B cell (primary cell): ENCODE measurements at regions not wholly inside any gene's neighbourhood (a gene's known extent, or its start where the extent isn't known, plus 50 kb on each side); places are given as distances from the start of the nearest gene placed in this dataset.

Experiments used
- ATAC-seq: fragments of 200-7000 bp; cut with Tn5 transposase; one replicate; pipeline ENCODE4 v1.10.0; 2021; ENCODE audit warnings: low read depth, mild to moderate bottlenecking, moderate number of reproducible peaks, moderate library complexity
- CTCF ChIA-PET: fragments of 350-600 bp; sonication (Branson Sonifier 250); formaldehyde crosslinking; loops from one replicate; lab custom pipeline; 2021; ENCODE audit warnings: antibody characterized with exemption, inconsistent platforms; lab: Charles Lee
- POLR2A ChIA-PET: fragments of 350-600 bp; sonication (Branson Sonifier 250); formaldehyde crosslinking; loops from one replicate; lab custom pipeline; 2021; ENCODE audit warnings: antibody characterized with exemption; lab: Charles Lee
- DNase-seq: peaks from one replicate; pipeline ENCODE4 v3.0.0; 2013
- H2AFZ ChIP-seq: 2 replicates; pipeline ENCODE4 v1.6.1; 2012; ENCODE audit warnings: mild to moderate bottlenecking, low read depth, low read length; ENCODE audit not compliant: insufficient read depth, poor library complexity, severe bottlenecking
- H3K27ac ChIP-seq, 2 donors: 1 replicate in 1 of 2; 2 replicates in 1 of 2; pipeline ENCODE4 v1.5.1; 2012 to 2013; ENCODE audit warnings: low read length in 2 of 2, mild to moderate bottlenecking in 2 of 2, moderate library complexity in 1 of 2
- H3K27me3 ChIP-seq, 4 experiments: fragments of 200-600 bp in 1 of 4; sonication (generic) in 1 of 4; replicated peaks in 1 of 4; 1 replicate in 2 of 4; 2 replicates in 2 of 4; pipeline versions ENCODE4 v1.6.1 to v1.7.0; 2013 to 2016; ENCODE audit warnings: low read length in 3 of 4, mild to moderate bottlenecking in 2 of 4, mixed read lengths in 1 of 4, moderate library complexity in 1 of 4; ENCODE audit not compliant: insufficient read depth in 4 of 4, control insufficient read depth in 3 of 4; ENCODE audit errors: control extremely low read depth in 1 of 4
- H3K36me3 ChIP-seq, 2 experiments: replicated peaks in 1 of 2; 1 replicate in 1 of 2; 2 replicates in 1 of 2; pipeline versions ENCODE4 v1.6.1 to v1.7.1; 2013; ENCODE audit warnings: low read length in 1 of 2; ENCODE audit not compliant: insufficient read depth in 2 of 2, control insufficient read depth in 1 of 2; ENCODE audit errors: control extremely low read depth in 1 of 2, extremely low read depth in 1 of 2
- H3K4me1 ChIP-seq, 2 donors: fragments of 200-600 bp in 1 of 2; sonication (generic) in 1 of 2; 1 replicate in 1 of 2; 2 replicates in 1 of 2; pipeline versions ENCODE4 v1.5.1 to v1.6.1; 2013 to 2017; ENCODE audit warnings: low read length in 2 of 2; ENCODE audit not compliant: control insufficient read depth in 2 of 2, insufficient read depth in 2 of 2
- H3K4me2 ChIP-seq: replicated peaks from 2 replicates; pipeline ENCODE3; 2012; ENCODE audit warnings: mild to moderate bottlenecking, low read depth, low read length; ENCODE audit not compliant: poor library complexity, severe bottlenecking
- H3K4me3 ChIP-seq, 5 experiments: fragments of 200-600 bp in 1 of 5; sonication (generic) in 1 of 5; 1 replicate in 3 of 5; 2 replicates in 2 of 5; pipeline versions ENCODE4 v1.5.1 to v1.7.0; 2011 to 2016; ENCODE audit warnings: low read length in 4 of 5, mild to moderate bottlenecking in 4 of 5, low read depth in 2 of 5, control low read depth in 1 of 5, moderate library complexity in 1 of 5; ENCODE audit not compliant: insufficient read depth in 1 of 5; ENCODE audit errors: control extremely low read depth in 1 of 5, extremely low read depth in 1 of 5
- H3K79me2 ChIP-seq: fragments of 200-600 bp; sonication (generic); one replicate; pipeline ENCODE4 v1.6.0; 2016; ENCODE audit warnings: low read length; ENCODE audit not compliant: control insufficient read depth, insufficient read depth
- H3K9ac ChIP-seq: fragments of 200-600 bp; sonication (generic); 2 replicates; pipeline ENCODE4 v1.6.1; 2017; ENCODE audit warnings: mild to moderate bottlenecking, low read length, moderate library complexity
- H3K9me3 ChIP-seq, 3 donors: one replicate each; pipeline versions ENCODE4 v1.6.1 to v1.7.1; 2013; ENCODE audit warnings: low read length in 2 of 3; ENCODE audit not compliant: control insufficient read depth in 2 of 3, insufficient read depth in 1 of 3; ENCODE audit errors: control extremely low read depth in 1 of 3
- H4K20me1 ChIP-seq: 2 replicates; pipeline ENCODE4 v1.6.0; 2012; ENCODE audit warnings: mild to moderate bottlenecking, low read length; ENCODE audit not compliant: insufficient read depth, control insufficient read depth, poor library complexity, severe bottlenecking
- H3K27ac Mint-ChIP-seq: one replicate; pipeline ENCODE4 v1.8.0; 2021; ENCODE audit warnings: mixed read lengths
- H3K27me3 Mint-ChIP-seq: one replicate; pipeline ENCODE4 v1.8.0; 2021; ENCODE audit warnings: mixed read lengths
- H3K4me1 Mint-ChIP-seq: one replicate; pipeline ENCODE4 v1.8.0; 2021; ENCODE audit warnings: mixed read lengths
- H3K4me3 Mint-ChIP-seq: one replicate; pipeline ENCODE4 v1.8.0; 2021; ENCODE audit warnings: mixed read lengths
- H3K9me3 Mint-ChIP-seq: one replicate; pipeline ENCODE4 v1.8.0; 2022; ENCODE audit warnings: mixed read lengths; ENCODE audit not compliant: insufficient read depth
- CTCF ChIP-seq: fragments of 200-600 bp; IDR thresholded peaks from one replicate; pipeline ENCODE4 v1.8.0; 2022; ENCODE audit warnings: antibody characterized with exemption, mild to moderate bottlenecking
- EZH2 ChIP-seq: IDR thresholded peaks from 2 replicates; pipeline ENCODE4 v1.6.1; 2012; ENCODE audit warnings: borderline replicate concordance, low read depth, mild to moderate bottlenecking, moderate library complexity, low read length; ENCODE audit not compliant: insufficient read depth, poor library complexity, severe bottlenecking
- WGBS: methylation state at CpG from one replicate; pipeline ENCODE4 v1.1.5; 2013; ENCODE audit warnings: missing lambda C conversion rate; ENCODE audit not compliant: insufficient coverage; 5-methylcytosine and 5-hydroxymethylcytosine counted together
- intact Hi-C: fragments of 100-400 bp; cut with micrococcal nuclease; formaldehyde crosslinking; loops from one replicate; pipeline ENCODE4 v1.10.0; 2022

GRCh38 chr6:128690063-128690462 lies 169.7 kb upstream of the PTPRK start:
- ChIA-PET CTCF (no interaction called here), POLR2A (no interaction called here)
- Histone ChIP-seq H3K27me3 (no peaks in the 10 kb centered on the region), H3K36me3 (no peaks in the 10 kb centered on the region), H3K79me2 (no peaks in the 10 kb centered on the region), H3K27ac (no peak overlapping the region), H4K20me1 (no peaks in the 10 kb centered on the region), H3K9me3 (no peaks in the 10 kb centered on the region), H3K9ac (no peak overlapping the region), H3K4me2 (no peak overlapping the region), H3K4me1 (no peaks in the 10 kb centered on the region), H2AFZ (no peak overlapping the region), H3K4me3 (no peak overlapping the region)
- Mint-ChIP-seq H3K4me1 (no peaks in the 10 kb centered on the region), H3K27ac (no peak overlapping the region), H3K4me3 (no peak overlapping the region), H3K9me3 (no peaks in the 10 kb centered on the region), H3K27me3 (no peaks in the 10 kb centered on the region)
- no CpG with 5 or more reads among the region's 3 CpGs for WGBS
- intact Hi-C loops, result no loop called here
- TF ChIP-seq EZH2, result no peak
- no peak for TF ChIP-seq CTCF
- DNase-seq (no peak), ATAC-seq (no peak)

GRCh38 chr6:128686084-128686483 lies 165.7 kb upstream of the PTPRK start:
- no peak overlapping the region for H2AFZ ChIP-seq

More at GRCh38 chr6:128686084-128686483, 165.7 kb upstream of the PTPRK start:
- intact Hi-C loops, result no loop called here
- DNase-seq (no peak), ATAC-seq (no peak)
- no peak for TF ChIP-seq EZH2
- TF ChIP-seq CTCF, result no peak
- Histone ChIP-seq H3K36me3 (no peaks in the 10 kb centered on the region), H3K4me3 (no peak overlapping the region), H3K27ac (no peak overlapping the region), H3K9ac (no peak overlapping the region), H3K9me3 (no peaks in the 10 kb centered on the region), H3K4me1 (no peaks in the 10 kb centered on the region), H3K27me3 (no peaks in the 10 kb centered on the region), H3K4me2 (no peak overlapping the region), H3K79me2 (no peaks in the 10 kb centered on the region), H4K20me1 (no peaks in the 10 kb centered on the region)
- H3K4me1 Mint-ChIP-seq, result no peaks in the 10 kb centered on the region
- no peaks in the 10 kb centered on the region for H3K9me3 Mint-ChIP-seq
- ChIA-PET CTCF (no interaction called here), POLR2A (no interaction called here)
- H3K27ac Mint-ChIP-seq, result no peak overlapping the region
- H3K27me3 Mint-ChIP-seq, result no peaks in the 10 kb centered on the region
- H3K4me3 Mint-ChIP-seq, result no peak overlapping the region
